GM19438 (cell line): ENCODE measurements at regions not wholly inside any gene's neighbourhood (a gene's known extent, or its start where the extent isn't known, plus 50 kb on each side); places are given as distances from the start of the nearest gene placed in this dataset.

Experiments used
- ATAC-seq: cut with Tn5 transposase; IDR thresholded peaks from one replicate; pipeline ENCODE4 v1.9.1; 2021; ENCODE audit warnings: low read depth; ENCODE audit not compliant: unreplicated experiment

- ATAC-seq: no peak
Measured at GRCh38 chr2:137823196-137823595, 141.1 kb upstream of the HNMT start.

GRCh38 chr2:137824501-137824900, 139.8 kb upstream of the HNMT start:
- no peak for ATAC-seq

- peak; percentile 96 for ATAC-seq
Measured at GRCh38 chr2:137826373-137827372, 137.6 kb upstream of the HNMT start.

- no peak for ATAC-seq
Measured at GRCh38 chr2:137828624-137829023, 135.6 kb upstream of the HNMT start.

GRCh38 chr2:137829251-137829650, 135.0 kb upstream of the HNMT start:
- no peak for ATAC-seq

GRCh38 chr2:137834760-137835379, 129.4 kb upstream of the HNMT start:
- no peak for ATAC-seq

- ATAC-seq: no peak
Measured at GRCh38 chr2:137836671-137837070, 127.6 kb upstream of the HNMT start.

- no peak for ATAC-seq
Measured at GRCh38 chr2:137837830-137838229, 126.4 kb upstream of the HNMT start.

GRCh38 chr2:137838255-137839092, 125.8 kb upstream of the HNMT start:
- no peak for ATAC-seq

- no peak for ATAC-seq
Measured at GRCh38 chr2:137842430-137842829, 121.8 kb upstream of the HNMT start.

- ATAC-seq: no peak
Measured at GRCh38 chr2:137842952-137843351, 121.3 kb upstream of the HNMT start.

- ATAC-seq: no peak
Measured at GRCh38 chr2:137845422-137845821, 118.9 kb upstream of the HNMT start.

GRCh38 chr2:137846993-137847392, 117.3 kb upstream of the HNMT start:
- no peak for ATAC-seq

GRCh38 chr2:137847443-137847842, 116.8 kb upstream of the HNMT start:
- no peak for ATAC-seq

GRCh38 chr2:137857881-137858280, 106.4 kb upstream of the HNMT start:
- ATAC-seq: no peak

- ATAC-seq: no peak
Measured at GRCh38 chr2:137862651-137863050, 101.6 kb upstream of the HNMT start.

- peak; percentile 50 for ATAC-seq
Measured at GRCh38 chr2:137865954-137866540, 98.2 kb upstream of the HNMT start.

GRCh38 chr2:137870682-137871081, 93.6 kb upstream of the HNMT start:
- peak; percentile 86 for ATAC-seq

GRCh38 chr2:137872577-137872976, 91.7 kb upstream of the HNMT start:
- peak; percentile 55 for ATAC-seq

- no peak for ATAC-seq
Measured at GRCh38 chr2:137873536-137874244, 90.6 kb upstream of the HNMT start.
